IMR-90 (cell line): ENCODE measurements at regions not wholly inside any gene's neighbourhood (a gene's known extent, or its start where the extent isn't known, plus 50 kb on each side); places are given as distances from the start of the nearest gene placed in this dataset.
A peak's percentile ranks its signal among the peaks of the same experiment; 100 is the strongest.

Source experiments
- ATAC-seq: fragments of 200-7000 bp; cut with Tn5 transposase; 2 replicates; pipeline ENCODE4 v1.9.1; 2020; ENCODE audit warnings: low read depth, mild to moderate bottlenecking, moderate library complexity
- BruUV-seq: library from RNA; stranded (reverse); fragments of 400-500 nt; replicated peaks from 2 replicates; lab custom pipeline; 2021; lab: Mats Ljungman, UMichigan
- CTCF ChIA-PET: fragments of 300-600 bp; formaldehyde crosslinking; extraction: SDS; loops from one replicate; lab custom pipeline; 2021; ENCODE audit warnings: antibody characterized with exemption; lab: Yijun Ruan, JAX
- POLR2A ChIA-PET: fragments of 300-600 bp; sonication (Branson Sonifier 250); formaldehyde crosslinking; loops from one replicate; lab custom pipeline; 2022; ENCODE audit warnings: antibody characterized with exemption; ENCODE audit not compliant: unreplicated experiment; lab: Charles Lee
- DNase-seq: peaks from one replicate; pipeline ENCODE4 v3.0.0; 2013
- H2AFZ ChIP-seq: replicated peaks from 2 replicates; pipeline ENCODE3; 2013; ENCODE audit warnings: low read length, mild to moderate bottlenecking; ENCODE audit not compliant: poor library complexity
- H2AK5ac ChIP-seq: 2 replicates; pipeline ENCODE4 v1.6.1; 2013; ENCODE audit warnings: low read depth, low read length, inconsistent platforms
- H2AK9ac ChIP-seq: replicated peaks from 2 replicates; pipeline ENCODE3; 2013; ENCODE audit warnings: mild to moderate bottlenecking, low read depth, low read length, moderate library complexity; ENCODE audit not compliant: poor library complexity
- H2BK120ac ChIP-seq: 2 replicates; pipeline ENCODE4 v1.6.1; 2013; ENCODE audit warnings: low read depth, low read length, inconsistent platforms
- H2BK15ac ChIP-seq: 3 replicates; pipeline ENCODE4 v1.6.1; 2013; ENCODE audit warnings: low read depth, low read length, inconsistent platforms
- H2BK20ac ChIP-seq: 2 replicates; pipeline ENCODE4 v1.6.1; 2013; ENCODE audit warnings: low read depth, mild to moderate bottlenecking, inconsistent platforms, low read length, moderate library complexity
- H2BK5ac ChIP-seq: 2 replicates; pipeline ENCODE4 v1.6.1; 2013; ENCODE audit warnings: mild to moderate bottlenecking, low read depth, low read length, inconsistent platforms; ENCODE audit not compliant: poor library complexity, severe bottlenecking
- H3K14ac ChIP-seq: replicated peaks from 2 replicates; pipeline ENCODE4 v1.6.1; 2013; ENCODE audit warnings: low read depth, low read length, inconsistent platforms
- H3K18ac ChIP-seq: 2 replicates; pipeline ENCODE4 v1.6.1; 2013; ENCODE audit warnings: low read depth, low read length, control low read depth
- H3K23ac ChIP-seq: 2 replicates; pipeline ENCODE4 v1.6.1; 2013; ENCODE audit warnings: low read depth, low read length, inconsistent platforms
- H3K27ac ChIP-seq: 2 replicates; pipeline ENCODE4 v1.5.1; 2013; ENCODE audit warnings: mild to moderate bottlenecking, control low read depth, low read length; ENCODE audit not compliant: insufficient read depth
- H3K27me3 ChIP-seq: 2 replicates; pipeline ENCODE4 v1.6.1; 2013; ENCODE audit warnings: low read length; ENCODE audit not compliant: control insufficient read depth, insufficient read depth
- H3K36me3 ChIP-seq: 2 replicates; pipeline ENCODE4 v1.6.1; 2013; ENCODE audit warnings: low read length, mixed read lengths; ENCODE audit not compliant: control insufficient read depth, insufficient read depth
- H3K4ac ChIP-seq: 2 replicates; pipeline ENCODE4 v1.6.1; 2013; ENCODE audit warnings: low read depth, low read length, inconsistent platforms
- H3K4me1 ChIP-seq: 2 replicates; pipeline ENCODE4 v1.6.1; 2013; ENCODE audit warnings: low read length, mixed read lengths; ENCODE audit not compliant: control insufficient read depth, insufficient read depth
- H3K4me2 ChIP-seq: 2 replicates; pipeline ENCODE4 v1.6.1; 2013; ENCODE audit warnings: low read depth, mild to moderate bottlenecking, control low read depth, low read length, moderate library complexity
- H3K4me3 ChIP-seq: 2 replicates; pipeline ENCODE4 v1.5.1; 2013; ENCODE audit warnings: low read depth, mild to moderate bottlenecking, control low read depth, low read length, moderate library complexity; ENCODE audit not compliant: insufficient read depth
- H3K56ac ChIP-seq: 2 replicates; pipeline ENCODE4 v1.6.1; 2013; ENCODE audit warnings: low read length, inconsistent platforms; ENCODE audit not compliant: insufficient read depth; ENCODE audit errors: extremely low read depth
- H3K79me1 ChIP-seq, 2 experiments: 2 replicates each; pipeline ENCODE4 v1.6.1; 2013; ENCODE audit warnings: low read length in 2 of 2, inconsistent platforms in 1 of 2, low read depth in 1 of 2
- H3K9ac ChIP-seq: 2 replicates; pipeline ENCODE4 v1.6.1; 2013; ENCODE audit warnings: low read depth, low read length, control low read depth
- H3K9me1 ChIP-seq: 2 replicates; pipeline ENCODE4 v1.6.1; 2013; ENCODE audit warnings: low read length, inconsistent platforms; ENCODE audit not compliant: insufficient read depth
- H3K9me3 ChIP-seq: 2 replicates; pipeline ENCODE4 v1.6.1; 2013; ENCODE audit warnings: low read length; ENCODE audit not compliant: control insufficient read depth, insufficient read depth
- H4K20me1 ChIP-seq: 2 replicates; pipeline ENCODE4 v1.6.1; 2013; ENCODE audit warnings: low read length, inconsistent platforms; ENCODE audit not compliant: insufficient read depth
- H4K5ac ChIP-seq: 2 replicates; pipeline ENCODE4 v1.6.1; 2013; ENCODE audit warnings: mild to moderate bottlenecking, low read depth, low read length, control low read depth
- H4K8ac ChIP-seq, 2 experiments: 2 replicates each; pipeline ENCODE4 v1.6.1; 2013; ENCODE audit warnings: low read depth in 2 of 2, low read length in 2 of 2, control low read depth in 1 of 2, inconsistent platforms in 1 of 2
- H4K91ac ChIP-seq: 2 replicates; pipeline ENCODE4 v1.6.1; 2013; ENCODE audit warnings: low read depth, low read length, inconsistent platforms; ENCODE audit not compliant: insufficient read depth
- BHLHE40 ChIP-seq: fragments of 150-350 bp; IDR thresholded peaks from 2 replicates; pipeline ENCODE4 v1.6.1; 2016; ENCODE audit warnings: mild to moderate bottlenecking, low read depth, low read length
- CHD1 ChIP-seq: IDR thresholded peaks from 2 replicates; pipeline ENCODE4 v1.6.1; 2012; ENCODE audit warnings: low read depth, low read length, improper control_type of control experiment
- NFE2L2 ChIP-seq: fragments of 150-350 bp; IDR thresholded peaks from 2 replicates; pipeline ENCODE4 v1.6.1; 2016; ENCODE audit warnings: low read depth, mild to moderate bottlenecking, low read length
- POLR2A ChIP-seq: IDR thresholded peaks from 2 replicates; pipeline ENCODE4 v1.6.1; 2012; ENCODE audit warnings: mild to moderate bottlenecking, low read depth, low read length
- WGBS, 2 experiments: methylation state at CpG; one replicate each; pipeline versions ENCODE4 v1.1.5 to v1.1.7; 2013; ENCODE audit warnings: missing lambda C conversion rate in 2 of 2; ENCODE audit not compliant: insufficient read length in 1 of 2; ENCODE audit errors: extremely low coverage in 2 of 2; 5-methylcytosine and 5-hydroxymethylcytosine counted together
- dilution Hi-C: fragments of 300-500 bp; cut with HindIII; formaldehyde crosslinking; loops from one replicate; pipeline ENCODE4 v1.14.3; 2018; ENCODE audit warnings: low sequenced_read_pairs; ENCODE audit not compliant: unreplicated experiment
- in situ Hi-C: fragments of 300-500 bp; cut with MboI; formaldehyde crosslinking; loops from 3 replicates; pipeline ENCODE4 v1.14.3; 2019; ENCODE audit warnings: low sequenced_read_pairs, inconsistent platforms, mixed read lengths
- intact Hi-C: fragments of 100-400 bp; cut with micrococcal nuclease; formaldehyde crosslinking; loops from 2 replicates; pipeline ENCODE4 v1.10.0; 2022
- TF ChIP-seq, protein P1 (sequence below): fragments of 150-350 bp; IDR thresholded peaks from 2 replicates; pipeline ENCODE4 v1.6.1; 2017; ENCODE audit warnings: mild to moderate bottlenecking, antibody characterized with exemption, low read length, low read depth

DNA sequence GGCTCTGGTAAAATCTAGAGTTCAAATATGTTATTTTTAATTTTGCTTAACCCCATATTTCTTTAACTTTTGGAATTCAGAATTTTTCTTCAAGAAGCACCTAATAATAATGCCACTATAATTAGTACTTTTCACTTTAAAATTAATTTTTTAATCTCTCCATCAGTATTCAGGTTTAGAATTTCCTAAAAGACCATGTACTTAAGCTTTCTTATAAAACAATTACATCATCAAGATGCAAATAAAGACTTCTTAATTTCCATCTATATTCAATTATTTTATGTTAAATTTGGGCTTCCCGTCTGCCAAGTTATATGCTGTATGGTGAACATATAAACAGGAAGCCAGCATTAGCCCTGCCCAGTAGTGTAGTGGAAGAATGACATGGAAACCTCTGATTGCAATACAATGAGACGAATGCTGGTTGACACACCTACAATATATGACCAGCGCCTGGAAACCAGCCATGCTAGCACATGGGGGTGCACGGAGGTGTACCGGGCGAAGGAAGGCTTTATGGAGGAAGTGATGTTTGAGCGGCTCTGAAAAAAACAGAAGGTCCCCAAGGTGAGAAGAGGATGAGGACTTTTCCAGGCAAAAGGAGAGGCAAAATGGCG is 82.2 kb downstream of the LLPH start:
- Histone ChIP-seq H2BK15ac (peak overlapping the region; percentile 46; the same call in 1 of the 3 replicates), H3K23ac (no peak overlapping the region), H4K5ac (peak overlapping the region; percentile 77; the same call in 1 of the 2 replicates), H3K4me2 (no peak overlapping the region; the same call in 1 of the 2 replicates), H4K8ac (0 out of 4 replicates have a peak overlapping the region, but pooled peaks of 1 of the 2 experiments have one; percentile 4), H3K4ac (0 out of 2 replicates have a peak overlapping the region, but pooled peaks have one; percentile 1), H3K14ac (no peak overlapping the region), H3K9me3 (no peaks in the 10 kb centered on the region), H2AFZ (no peak overlapping the region), H3K18ac (peak overlapping the region; percentile 91), H3K36me3 (no peaks in the 10 kb centered on the region), H3K9me1 (no peaks in the 10 kb centered on the region), H4K20me1 (no peaks in the 10 kb centered on the region), H3K56ac (no peak overlapping the region), H3K79me1 (no peaks in the 10 kb centered on the region), H3K27me3 (no peaks in the 10 kb centered on the region; the same call in 1 of the 2 replicates), H3K4me3 (no peak overlapping the region), H2AK5ac (peak overlapping the region; percentile 57; the same call in 1 of the 2 replicates), H2BK5ac (no peak overlapping the region), H2BK20ac (0 out of 2 replicates have a peak overlapping the region, but pooled peaks have one; percentile 4), H3K9ac (no peak overlapping the region), H3K27ac (peak overlapping the region; percentile 75; the same call in 1 of the 2 replicates), H4K91ac (peak overlapping the region; percentile 22; the same call in 1 of the 2 replicates), H2AK9ac (no peak overlapping the region), H2BK120ac (no peak overlapping the region), H3K4me1 (peaks cover 14% of the 10 kb centered on the region)
- dilution Hi-C loops (no loop called here), in situ Hi-C loops (no loop called here), intact Hi-C loops (no loop called here)
- ChIA-PET CTCF (no interaction called here), POLR2A (interaction anchor here (0.5 kb wide), 1 partner anchor 122 kb away, joined by 3 read pairs; no protein-coding TSS in a partner anchor)
- ATAC-seq (no peak), DNase-seq (no peak)
- WGBS, 2 experiments = 80% methylated on average over 1 of the region's 8 CpGs; no CpG with 5 or more reads in 1 of the 2 experiments
- no peak for TF ChIP-seq POLR2A
- TF ChIP-seq NFE2L2 = no peak
- TF ChIP-seq, protein P1, sequence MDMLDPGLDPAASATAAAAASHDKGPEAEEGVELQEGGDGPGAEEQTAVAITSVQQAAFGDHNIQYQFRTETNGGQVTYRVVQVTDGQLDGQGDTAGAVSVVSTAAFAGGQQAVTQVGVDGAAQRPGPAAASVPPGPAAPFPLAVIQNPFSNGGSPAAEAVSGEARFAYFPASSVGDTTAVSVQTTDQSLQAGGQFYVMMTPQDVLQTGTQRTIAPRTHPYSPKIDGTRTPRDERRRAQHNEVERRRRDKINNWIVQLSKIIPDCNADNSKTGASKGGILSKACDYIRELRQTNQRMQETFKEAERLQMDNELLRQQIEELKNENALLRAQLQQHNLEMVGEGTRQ = no peak
- no peak for TF ChIP-seq BHLHE40
- TF ChIP-seq CHD1 = no peak
- no TSS peak for BruUV-seq
